Forelimb muscle (tissue), 1 donor: ENCODE measurements at regions not wholly inside any gene's neighbourhood (a gene's known extent, or its start where the extent isn't known, plus 50 kb on each side); places are given as distances from the start of the nearest gene placed in this dataset.

Experiments
- DNase-seq: peaks from one replicate; pipeline ENCODE4 v3.0.0-alpha.2; 2013; ENCODE audit warnings: low read depth

- no peak for DNase-seq
Measured at GRCh38 chr3:81279481-81280379, 481.7 kb downstream of the GBE1 start.

GRCh38 chr3:81277853-81278252 lies 483.6 kb downstream of the GBE1 start:
- DNase-seq, result no peak

GRCh38 chr3:81274671-81275070 lies 486.8 kb downstream of the GBE1 start:
- no peak for DNase-seq

GRCh38 chr3:81270603-81271379 lies 490.7 kb downstream of the GBE1 start:
- DNase-seq, result no peak

- DNase-seq, result no peak
Measured at GRCh38 chr3:81268526-81268925, 492.9 kb downstream of the GBE1 start.

GRCh38 chr3:81261996-81262395 lies 499.4 kb downstream of the GBE1 start:
- DNase-seq, result no peak

GRCh38 chr3:81255463-81255862 lies 506.0 kb downstream of the GBE1 start:
- no peak for DNase-seq

GRCh38 chr3:81251096-81251495 lies 510.3 kb downstream of the GBE1 start:
- DNase-seq, result no peak

GRCh38 chr3:81249540-81250029 lies 511.9 kb downstream of the GBE1 start:
- no peak for DNase-seq

- no peak for DNase-seq
Measured at GRCh38 chr3:81245501-81245900, 515.9 kb downstream of the GBE1 start.

GRCh38 chr3:81245043-81245442 lies 516.4 kb downstream of the GBE1 start:
- DNase-seq, result no peak

GRCh38 chr3:81244231-81244630 lies 517.2 kb downstream of the GBE1 start:
- no peak for DNase-seq

GRCh38 chr3:81242871-81243270 lies 518.6 kb downstream of the GBE1 start:
- DNase-seq, result no peak

GRCh38 chr3:81237181-81237580 lies 524.3 kb downstream of the GBE1 start:
- DNase-seq, result no peak

- no peak for DNase-seq
Measured at GRCh38 chr3:81218023-81218422, 543.4 kb downstream of the GBE1 start.

GRCh38 chr3:81217101-81217500 lies 544.3 kb downstream of the GBE1 start:
- DNase-seq, result no peak

GRCh38 chr3:81216192-81216591 lies 545.3 kb downstream of the GBE1 start:
- DNase-seq, result no peak

- no peak for DNase-seq
Measured at GRCh38 chr3:81214631-81215030, 546.8 kb downstream of the GBE1 start.

GRCh38 chr3:81199587-81199986 lies 561.9 kb downstream of the GBE1 start:
- no peak for DNase-seq

- no peak for DNase-seq
Measured at GRCh38 chr3:81198756-81199155, 562.7 kb downstream of the GBE1 start.

- no peak for DNase-seq
Measured at GRCh38 chr3:81198216-81198615, 563.2 kb downstream of the GBE1 start.

- DNase-seq, result no peak
Measured at GRCh38 chr3:81197386-81197785, 564.1 kb downstream of the GBE1 start.

- DNase-seq, result no peak
Measured at GRCh38 chr3:81195478-81195877, 566.0 kb downstream of the GBE1 start.
